Renal cortex interstitium (tissue), 11 donors: ENCODE measurements at regions not wholly inside any gene's neighbourhood (a gene's known extent, or its start where the extent isn't known, plus 50 kb on each side); places are given as distances from the start of the nearest gene placed in this dataset.
A peak's percentile ranks its signal among the peaks of the same experiment; 100 is the strongest.
"Not testable (repeated sequence)": the region's sequence is repeated elsewhere in the genome, so short reads cannot be mapped to it uniquely, and the experiment has no call there.

Source experiments
- DNase-seq, 11 donors: peaks; one replicate each; pipeline ENCODE4 v3.0.0-alpha.2; 2013; ENCODE audit warnings: low read depth in 9 of 11, low spot score in 4 of 11; ENCODE audit errors: extremely low read depth in 1 of 11

GRCh38 chr7:153524070-153524601 lies 528.1 kb upstream of the DPP6 start:
- DNase-seq = peak in 3 of 11 donors; percentile 20 to 46 (median 30)

GRCh38 chr7:153529100-153529499 lies 523.1 kb upstream of the DPP6 start:
- no peak for DNase-seq

GRCh38 chr7:153529651-153530165 lies 522.5 kb upstream of the DPP6 start:
- DNase-seq = no peak

- no peak for DNase-seq
These were observed 521.8 kb upstream of the DPP6 start for GRCh38 chr7:153530441-153530840.

DNA sequence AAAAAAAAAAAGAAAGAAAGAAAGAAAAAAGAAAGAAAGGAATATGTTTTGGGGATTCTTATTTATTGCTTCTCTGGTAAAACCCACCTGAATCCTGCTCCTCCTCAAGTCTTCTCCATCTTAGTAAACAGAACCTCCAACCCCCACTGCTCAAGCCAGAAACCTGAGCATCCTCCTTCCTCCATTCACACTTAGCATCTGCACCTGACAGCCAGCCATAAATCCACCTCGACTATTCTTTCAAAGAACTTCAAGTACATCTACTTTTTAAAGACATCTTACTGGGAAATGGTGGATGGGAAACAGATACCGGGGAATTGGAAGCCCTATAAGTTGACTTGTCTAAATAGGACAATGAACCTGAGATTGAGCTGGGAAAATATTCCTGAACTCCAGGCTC lies 519.9 kb upstream of the DPP6 start:
- no peak for DNase-seq

DNA sequence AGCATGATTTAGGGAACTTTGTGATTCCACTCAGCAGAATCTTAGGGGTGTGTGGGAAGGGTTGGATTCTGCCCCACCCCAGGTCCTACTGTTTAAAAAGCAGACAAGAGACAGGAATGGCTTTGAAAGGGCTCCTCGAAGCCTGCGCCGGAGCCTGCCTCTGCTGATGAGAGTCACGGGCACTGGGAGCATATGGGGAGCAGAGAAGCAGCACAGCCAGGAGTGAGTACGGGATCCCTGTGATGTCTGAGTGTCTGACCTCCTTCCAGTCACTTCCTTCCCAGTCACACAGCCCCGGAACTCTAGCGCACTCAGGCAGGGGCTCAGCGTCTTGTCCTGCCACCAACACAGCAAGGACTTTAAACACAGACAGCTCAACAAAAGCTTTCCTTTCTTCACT lies 514.9 kb upstream of the DPP6 start:
- DNase-seq = no peak

GRCh38 chr7:153541903-153542302 lies 510.3 kb upstream of the DPP6 start:
- no peak for DNase-seq

- no peak for DNase-seq
These were observed 509.0 kb upstream of the DPP6 start for GRCh38 chr7:153543232-153543631.

DNA sequence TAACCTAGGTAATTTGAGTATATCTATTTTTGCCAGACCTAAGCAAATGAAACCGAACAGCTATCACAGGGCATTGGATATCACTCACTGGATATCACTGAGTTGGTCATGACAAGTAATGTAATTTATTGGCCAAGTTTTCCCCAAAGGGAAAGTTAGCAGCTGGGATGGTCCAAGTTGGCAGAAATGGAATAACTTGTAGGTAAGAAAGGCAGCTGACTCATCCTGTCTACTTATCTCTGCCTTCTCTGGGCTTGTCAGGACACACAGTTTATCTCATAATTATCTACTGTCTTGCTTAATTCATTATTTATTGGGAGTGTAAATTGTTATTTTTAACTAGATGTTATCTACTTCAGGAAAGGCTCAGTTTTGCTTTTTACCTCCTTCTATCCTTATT lies 502.0 kb upstream of the DPP6 start:
- no peak for DNase-seq

- no peak for DNase-seq
These were observed 487.8 kb upstream of the DPP6 start for GRCh38 chr7:153564391-153564790.

DNA sequence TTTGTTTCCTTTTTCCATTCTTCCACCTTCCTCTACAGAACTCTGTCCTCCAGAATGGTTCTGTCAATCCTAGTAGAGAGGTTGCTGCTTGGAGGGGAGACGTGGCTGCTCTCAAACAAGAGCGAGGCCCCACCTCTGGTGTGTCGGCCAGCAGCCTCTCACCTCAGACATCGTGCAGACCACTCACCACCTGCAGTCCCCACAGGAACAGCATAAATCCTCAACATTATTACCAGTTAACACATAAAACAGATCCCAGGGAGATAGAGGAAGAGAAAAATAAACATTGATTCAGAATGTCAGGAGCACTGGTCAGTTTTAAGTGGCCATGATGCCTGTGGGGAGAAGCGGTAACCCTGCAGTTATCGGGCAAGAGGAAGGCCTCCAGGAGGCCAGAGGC lies 485.9 kb upstream of the DPP6 start:
- DNase-seq = no peak

DNA sequence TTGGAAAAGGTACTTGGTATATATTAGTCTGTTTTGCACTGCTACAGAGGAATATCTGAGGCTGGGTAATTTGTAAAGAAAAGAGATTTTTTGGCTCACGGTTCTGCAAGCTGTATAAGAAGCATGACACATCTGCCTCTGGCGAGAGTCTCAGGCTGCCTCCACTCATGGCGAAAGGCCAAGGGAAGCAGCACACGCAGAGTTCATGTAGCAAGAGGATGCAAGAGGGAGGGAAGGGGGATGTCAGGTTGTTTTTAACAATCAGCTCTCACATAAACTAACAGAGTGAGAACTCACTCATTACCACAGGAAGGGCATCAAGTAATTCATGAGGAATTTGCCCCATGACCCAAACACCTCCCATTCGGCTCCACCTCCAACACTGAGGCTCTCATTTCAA lies 484.8 kb upstream of the DPP6 start:
- DNase-seq = peak in 9 of 11 donors; percentile 23 to 62 (median 40)

DNA sequence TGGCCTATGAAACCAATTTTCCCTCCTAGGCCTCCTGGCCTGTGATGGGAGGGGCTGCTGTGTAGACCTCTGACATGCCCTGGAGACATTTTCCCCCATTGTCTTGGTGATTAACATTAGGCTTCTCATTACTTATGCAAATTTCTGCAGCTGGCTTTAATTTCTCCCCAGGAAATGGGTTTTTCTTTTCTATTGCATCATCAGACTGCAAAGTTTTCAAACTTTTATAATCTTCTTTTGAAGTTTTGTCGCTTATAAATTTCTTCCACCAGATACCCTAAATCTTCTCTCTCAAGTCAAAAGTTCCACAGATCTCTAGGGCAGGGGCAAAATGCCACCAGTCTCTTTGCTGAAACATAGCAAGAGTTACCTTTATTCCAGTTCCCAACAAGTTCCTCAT lies 482.7 kb upstream of the DPP6 start:
- not testable (repeated sequence) for DNase-seq

DNA sequence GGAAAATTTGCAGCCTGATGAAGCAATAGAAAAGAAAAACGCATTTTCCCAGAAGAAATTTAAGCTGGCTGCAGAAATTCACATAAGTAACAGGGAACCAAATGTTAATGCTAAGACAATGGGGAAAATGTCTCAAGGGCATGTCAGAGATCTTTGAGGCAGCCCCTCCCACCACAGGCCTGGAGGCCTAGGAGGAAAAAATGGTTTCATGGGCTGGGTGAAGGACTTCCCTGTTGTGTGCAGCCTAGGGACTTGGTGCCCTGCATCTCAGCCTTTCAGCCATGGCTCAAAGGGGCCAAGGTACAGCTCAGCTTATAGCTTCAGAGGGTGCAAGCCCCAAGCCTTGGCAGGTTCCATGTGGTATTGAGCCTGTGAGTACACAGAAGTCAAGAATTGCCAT lies 476.1 kb upstream of the DPP6 start:
- DNase-seq = no peak

- no peak for DNase-seq
These were observed 470.8 kb upstream of the DPP6 start for GRCh38 chr7:153581419-153581818.

DNA sequence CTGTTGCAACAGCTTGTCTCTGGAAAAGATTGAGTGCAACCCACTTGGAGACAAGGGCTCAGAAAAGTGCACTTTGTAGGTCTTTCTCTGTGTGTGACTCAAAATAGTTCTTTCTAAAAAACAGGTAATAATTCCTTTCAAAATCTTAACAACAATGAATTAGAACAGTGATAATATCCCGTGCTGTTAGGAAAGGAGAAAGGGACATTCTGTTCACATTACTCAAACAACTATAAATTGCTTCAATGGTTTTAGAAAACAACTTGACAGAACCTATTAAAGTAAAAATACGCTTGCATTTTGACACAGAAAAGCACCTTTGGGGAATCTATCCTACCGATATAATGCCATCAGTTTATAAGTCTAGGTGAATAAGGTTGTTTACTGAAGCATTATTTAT lies 468.1 kb upstream of the DPP6 start:
- no peak for DNase-seq

GRCh38 chr7:153588586-153588985 lies 463.6 kb upstream of the DPP6 start:
- DNase-seq = no peak

DNA sequence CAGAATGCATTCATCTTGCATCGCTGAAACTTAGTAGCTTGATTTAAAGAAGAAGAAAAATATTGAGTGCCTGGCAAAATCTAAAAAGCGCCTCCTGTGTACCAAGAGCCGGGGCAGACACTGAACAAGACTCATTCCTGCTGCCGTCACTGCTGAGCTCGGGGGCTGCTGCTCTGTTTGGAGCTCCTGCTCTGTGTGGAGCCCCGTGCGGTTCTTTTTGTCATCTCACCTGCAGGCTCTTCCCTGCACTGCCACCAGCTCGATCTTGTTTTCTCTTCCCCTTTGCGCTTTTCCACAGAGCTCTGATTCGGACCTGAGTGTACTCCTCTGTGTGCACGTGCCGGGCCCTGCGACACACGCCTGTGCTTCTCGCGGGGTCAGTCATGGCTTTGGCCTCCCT lies 462.1 kb upstream of the DPP6 start:
- DNase-seq = no peak

DNA sequence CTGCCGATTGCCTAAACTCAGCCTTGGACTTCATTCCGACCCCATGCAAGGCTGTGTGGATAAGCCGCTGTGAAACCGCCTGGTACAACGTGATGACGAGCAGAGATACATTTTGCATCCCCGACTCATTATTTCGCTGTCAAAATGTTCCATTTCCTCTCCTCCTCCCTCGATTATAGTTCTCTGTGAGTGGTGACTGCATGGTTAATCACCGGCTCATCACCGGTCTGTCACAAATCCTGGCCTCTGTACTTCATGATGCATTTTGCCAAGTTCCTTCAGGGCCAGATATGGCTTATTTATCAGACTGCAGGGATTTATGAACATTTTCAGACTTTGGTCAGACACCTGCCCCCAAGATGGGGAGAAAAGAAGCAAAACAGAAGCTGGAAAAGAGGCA lies 461.6 kb upstream of the DPP6 start:
- no peak for DNase-seq

GRCh38 chr7:153607354-153607753 lies 444.8 kb upstream of the DPP6 start:
- no peak for DNase-seq

- DNase-seq = no peak
These were observed 435.4 kb upstream of the DPP6 start for GRCh38 chr7:153616711-153617325.
